H9 (cell line): ENCODE measurements at regions not wholly inside any gene's neighbourhood (a gene's known extent, or its start where the extent isn't known, plus 50 kb on each side); places are given as distances from the start of the nearest gene placed in this dataset.

ENCODE experiments used
- DNase-seq: peaks from one replicate; pipeline ENCODE4 v3.0.0-alpha.2; 2017
- H2AFZ ChIP-seq: one replicate; pipeline ENCODE4 v1.6.1; 2013; ENCODE audit warnings: mild to moderate bottlenecking, low read length, control low read depth, moderate library complexity
- H2AK5ac ChIP-seq: 2 replicates; pipeline ENCODE4 v1.6.1; 2013; ENCODE audit warnings: low read length, control low read depth, mixed read lengths; ENCODE audit not compliant: insufficient read length
- H2BK120ac ChIP-seq: one replicate; pipeline ENCODE4 v1.6.1; 2013; ENCODE audit warnings: low read depth, mild to moderate bottlenecking, low read length, control low read depth, inconsistent platforms; ENCODE audit not compliant: poor library complexity, severe bottlenecking
- H2BK12ac ChIP-seq: 2 replicates; pipeline ENCODE4 v1.6.1; 2013; ENCODE audit warnings: low read length, control low read depth, mixed read lengths, low read depth; ENCODE audit not compliant: insufficient read length
- H2BK15ac ChIP-seq: 2 replicates; pipeline ENCODE4 v1.6.1; 2013; ENCODE audit warnings: low read depth, low read length, control low read depth
- H2BK20ac ChIP-seq: one replicate; pipeline ENCODE4 v1.6.1; 2013; ENCODE audit warnings: low read depth, mild to moderate bottlenecking, low read length, control low read depth, inconsistent platforms; ENCODE audit not compliant: poor library complexity, severe bottlenecking
- H2BK5ac ChIP-seq: 2 replicates; pipeline ENCODE4 v1.6.1; 2013; ENCODE audit warnings: low read length, control low read depth, mixed read lengths; ENCODE audit not compliant: insufficient read length
- H3K14ac ChIP-seq: 2 replicates; pipeline ENCODE4 v1.6.1; 2013; ENCODE audit warnings: low read length, control low read depth; ENCODE audit not compliant: insufficient read depth
- H3K18ac ChIP-seq: 2 replicates; pipeline ENCODE4 v1.6.1; 2013; ENCODE audit warnings: low read depth, mild to moderate bottlenecking, mixed read lengths, low read length, control low read depth; ENCODE audit not compliant: insufficient read length
- H3K23ac ChIP-seq: 2 replicates; pipeline ENCODE4 v1.6.1; 2013; ENCODE audit warnings: low read length, control low read depth, mixed read lengths, low read depth; ENCODE audit not compliant: insufficient read length
- H3K23me2 ChIP-seq: 2 replicates; pipeline ENCODE4 v1.6.1; 2013; ENCODE audit warnings: low read depth, mild to moderate bottlenecking, mixed read lengths, low read length, control low read depth; ENCODE audit not compliant: insufficient read length, poor library complexity, severe bottlenecking
- H3K27ac ChIP-seq: 2 replicates; pipeline ENCODE4 v1.5.1; 2013; ENCODE audit warnings: low read length, control low read depth, mixed read lengths, low read depth; ENCODE audit not compliant: insufficient read length
- H3K27me3 ChIP-seq: 2 replicates; pipeline ENCODE4 v1.6.1; 2013; ENCODE audit warnings: low read length, control low read depth, inconsistent platforms; ENCODE audit not compliant: insufficient read depth
- H3K4ac ChIP-seq: 2 replicates; pipeline ENCODE4 v1.6.1; 2013; ENCODE audit warnings: low read depth, mild to moderate bottlenecking, control low read depth, inconsistent platforms, low read length, moderate library complexity
- H3K4me1 ChIP-seq: 2 replicates; pipeline ENCODE4 v1.6.1; 2013; ENCODE audit warnings: low read length, control low read depth, inconsistent platforms; ENCODE audit not compliant: insufficient read depth
- H3K4me2 ChIP-seq: 2 replicates; pipeline ENCODE4 v1.6.1; 2013; ENCODE audit warnings: low read length, control low read depth, mixed read lengths; ENCODE audit not compliant: insufficient read length, insufficient read depth
- H3K56ac ChIP-seq: 2 replicates; pipeline ENCODE4 v1.6.1; 2013; ENCODE audit warnings: low read depth, mild to moderate bottlenecking, mixed read lengths, low read length, control low read depth; ENCODE audit not compliant: insufficient read length
- H3K79me1 ChIP-seq: 2 replicates; pipeline ENCODE4 v1.6.1; 2013; ENCODE audit warnings: low read depth, mild to moderate bottlenecking, moderate library complexity, low read length, control low read depth, inconsistent platforms; ENCODE audit not compliant: insufficient read depth, poor library complexity, severe bottlenecking
- H3K79me2 ChIP-seq: 2 replicates; pipeline ENCODE4 v1.6.1; 2013; ENCODE audit warnings: low read length, control low read depth, inconsistent platforms; ENCODE audit not compliant: insufficient read depth
- H3K9ac ChIP-seq: 2 replicates; pipeline ENCODE4 v1.6.1; 2013; ENCODE audit warnings: low read length, control low read depth, mixed read lengths; ENCODE audit not compliant: insufficient read length; ENCODE audit errors: extremely low read depth
- H3K9me3 ChIP-seq: one replicate; pipeline ENCODE4 v1.6.1; 2013; ENCODE audit warnings: low read depth, low read length, inconsistent platforms; ENCODE audit not compliant: control insufficient read depth
- H3T11ph ChIP-seq: one replicate; pipeline ENCODE4 v1.6.1; 2013; ENCODE audit warnings: mild to moderate bottlenecking, low read length, control low read depth, inconsistent platforms
- H4K20me1 ChIP-seq: one replicate; pipeline ENCODE4 v1.6.1; 2013; ENCODE audit not compliant: control insufficient read depth, insufficient read length, insufficient read depth
- H4K5ac ChIP-seq: 2 replicates; pipeline ENCODE4 v1.6.1; 2013; ENCODE audit warnings: low read depth, mild to moderate bottlenecking, mixed read lengths, low read length, control low read depth; ENCODE audit not compliant: insufficient read length
- H4K8ac ChIP-seq: replicated peaks from 2 replicates; pipeline ENCODE4 v1.6.1; 2013; ENCODE audit warnings: low read length, control low read depth, mixed read lengths, low read depth; ENCODE audit not compliant: insufficient read length
- H4K91ac ChIP-seq: 2 replicates; pipeline ENCODE4 v1.6.1; 2013; ENCODE audit warnings: low read depth, mild to moderate bottlenecking, moderate library complexity, mixed read lengths, low read length, control low read depth; ENCODE audit not compliant: insufficient read length
- H3K27ac Mint-ChIP-seq, 3 experiments: 2 replicates in 2 of 3; 3 replicates in 1 of 3; pipeline ENCODE4 v1.8.0; 2020 to 2021; ENCODE audit warnings: mixed read lengths in 3 of 3, mild to moderate bottlenecking in 1 of 3, moderate library complexity in 1 of 3
- H3K27me3 Mint-ChIP-seq: 2 replicates; pipeline ENCODE4 v1.8.0; 2021; ENCODE audit warnings: low read depth, mild to moderate bottlenecking, moderate library complexity, mixed read lengths
- H3K36me3 Mint-ChIP-seq, 3 experiments: 2 replicates in 2 of 3; 3 replicates in 1 of 3; pipeline ENCODE4 v1.8.0; 2020 to 2021; ENCODE audit warnings: low read depth in 3 of 3, mixed read lengths in 3 of 3; ENCODE audit not compliant: insufficient read depth in 1 of 3
- H3K4me1 Mint-ChIP-seq, 2 experiments: 2 replicates each; pipeline ENCODE4 v1.8.0; 2020; ENCODE audit warnings: mixed read lengths in 2 of 2
- H3K4me3 Mint-ChIP-seq, 2 experiments: 2 replicates in 1 of 2; 3 replicates in 1 of 2; pipeline ENCODE4 v1.8.0; 2020 to 2021; ENCODE audit warnings: mild to moderate bottlenecking in 2 of 2, mixed read lengths in 2 of 2, moderate library complexity in 1 of 2
- H3K9me3 Mint-ChIP-seq, 2 experiments: 2 replicates in 1 of 2; 3 replicates in 1 of 2; pipeline ENCODE4 v1.8.0; 2020; ENCODE audit warnings: mild to moderate bottlenecking in 2 of 2, mixed read lengths in 2 of 2, moderate library complexity in 1 of 2
- CTCF ChIP-seq: fragments of 200-600 bp; sonication (generic); conservative IDR thresholded peaks from 3 replicates; pipeline ENCODE4 v1.8.0; 2021; ENCODE audit warnings: antibody characterized with exemption, mild to moderate bottlenecking
- WGBS: extraction: QIAGEN DNeasy Blood & Tissue Kit; methylation state at CpG from one replicate; pipeline ENCODE4 v1.1.7; 2013; ENCODE audit warnings: missing lambda C conversion rate, low lambda C conversion rate, mixed read lengths; ENCODE audit not compliant: insufficient read length; ENCODE audit errors: extremely low coverage; 5-methylcytosine and 5-hydroxymethylcytosine counted together

GRCh38 chr5:1962619-1963355 is 80.1 kb upstream of the IRX4 start:
- no peak overlapping the region for H3K27ac Mint-ChIP-seq
- Histone ChIP-seq H3K79me1 (no peaks in the 10 kb centered on the region), H3K14ac (no peak overlapping the region), H4K5ac (no peak overlapping the region), H3K9ac (no peak overlapping the region), H2BK5ac (no peak overlapping the region), H3K18ac (no peak overlapping the region), H2AK5ac (no peak overlapping the region), H3K56ac (no peak overlapping the region), H3K27ac (no peak overlapping the region), H3K4me1 (peaks cover 2% of the 10 kb centered on the region; the same call in 1 of the 2 replicates), H4K91ac (no peak overlapping the region), H4K8ac (no peak overlapping the region), H2BK12ac (no peak overlapping the region), H3K4me2 (no peak overlapping the region), H4K20me1 (no peaks in the 10 kb centered on the region), H2BK120ac (no peak overlapping the region), H3K79me2 (no peaks in the 10 kb centered on the region), H3K9me3 (no peaks in the 10 kb centered on the region), H3T11ph (no peak overlapping the region), H3K27me3 (no peaks in the 10 kb centered on the region), H2BK20ac (no peak overlapping the region), H2AFZ (no peak overlapping the region), H2BK15ac (no peak overlapping the region), H3K4ac (no peak overlapping the region), H3K23me2 (no peaks in the 10 kb centered on the region), H3K23ac (no peak overlapping the region)
- no CpG with 5 or more reads among the region's 13 CpGs for WGBS
- TF ChIP-seq CTCF: no peak
- H3K4me3 Mint-ChIP-seq: no peak overlapping the region
- H3K9me3 Mint-ChIP-seq: no peaks in the 10 kb centered on the region; a peak in 1 of 5 replicates
- no peaks in the 10 kb centered on the region; a peak in 1 of 7 replicates for H3K36me3 Mint-ChIP-seq
- H3K4me1 Mint-ChIP-seq: peaks cover 15% of the 10 kb centered on the region in 2 experiments
- peaks cover 2% of the 10 kb centered on the region for H3K27me3 Mint-ChIP-seq
- no peak for DNase-seq
